Retina (tissue), 1 donor: ENCODE measurements at regions not wholly inside any gene's neighbourhood (a gene's known extent, or its start where the extent isn't known, plus 50 kb on each side); places are given as distances from the start of the nearest gene placed in this dataset.

Experiments
- DNase-seq: peaks from one replicate; pipeline ENCODE4 v3.0.0-alpha.2; 2016

DNA sequence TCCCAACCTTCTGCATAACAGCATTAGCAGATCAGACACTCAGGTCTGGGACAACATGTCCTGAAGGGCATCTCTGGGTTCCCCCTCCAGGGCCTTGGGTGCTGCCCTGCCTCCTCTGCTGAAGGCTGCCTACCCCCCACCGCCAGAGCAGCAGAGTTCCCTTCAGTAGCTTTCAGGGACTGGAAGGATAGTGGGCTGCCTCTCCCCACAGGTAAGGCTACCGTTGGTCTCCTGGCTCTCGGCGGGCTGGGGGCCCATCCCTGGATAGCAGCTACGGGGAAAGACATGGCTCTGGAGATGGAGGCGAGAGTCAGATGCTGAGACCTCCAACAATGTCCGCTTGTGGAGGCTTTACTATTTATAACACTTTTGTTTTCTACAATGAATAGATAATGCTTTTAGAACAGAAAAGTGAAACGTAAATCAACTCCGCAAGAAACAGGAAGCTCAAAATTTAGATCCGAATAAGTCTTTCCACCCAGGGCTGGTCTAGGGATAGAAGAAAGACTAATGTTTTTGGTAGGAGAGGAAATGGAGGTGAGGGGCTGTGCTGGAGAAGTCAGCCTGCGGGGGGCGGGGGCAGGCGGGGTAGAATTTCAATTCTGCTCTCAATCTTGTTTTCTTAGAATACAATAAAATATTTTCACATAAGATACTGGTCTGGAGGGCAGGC lies 58.4 kb downstream of the ARL4C start:
- no peak for DNase-seq

DNA sequence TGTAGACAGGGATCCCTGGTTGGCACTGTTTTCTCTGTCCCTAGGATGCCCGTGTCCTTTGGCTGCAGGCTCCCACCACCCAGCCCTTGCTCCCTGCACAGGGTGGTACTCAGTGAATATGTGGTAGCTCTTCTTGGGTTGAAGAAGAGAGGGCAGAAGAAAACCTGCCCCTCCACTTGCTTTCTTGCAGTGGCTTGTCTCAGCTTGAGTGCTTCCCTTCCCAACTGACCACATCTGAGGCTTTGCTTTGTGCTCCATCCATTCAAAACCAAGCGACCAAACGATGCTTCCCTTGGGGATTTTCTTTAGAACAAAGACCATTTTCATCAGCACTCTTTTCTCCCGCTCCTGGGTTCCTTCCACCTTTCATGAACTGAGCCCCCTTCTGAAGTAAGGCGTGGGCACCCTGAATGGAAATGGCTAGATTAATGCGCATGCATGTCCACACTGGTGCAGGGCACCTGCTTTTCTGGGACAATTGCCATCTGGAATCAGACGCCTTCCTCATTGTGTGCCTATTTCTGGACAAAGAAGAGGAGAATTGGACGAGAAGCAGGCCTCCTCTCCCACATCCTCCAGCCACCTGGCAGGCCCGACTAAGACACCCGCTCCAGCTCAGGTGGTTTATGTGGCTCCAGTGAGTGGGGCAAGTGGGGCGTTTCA lies 59.1 kb downstream of the ARL4C start:
- DNase-seq = no peak

DNA sequence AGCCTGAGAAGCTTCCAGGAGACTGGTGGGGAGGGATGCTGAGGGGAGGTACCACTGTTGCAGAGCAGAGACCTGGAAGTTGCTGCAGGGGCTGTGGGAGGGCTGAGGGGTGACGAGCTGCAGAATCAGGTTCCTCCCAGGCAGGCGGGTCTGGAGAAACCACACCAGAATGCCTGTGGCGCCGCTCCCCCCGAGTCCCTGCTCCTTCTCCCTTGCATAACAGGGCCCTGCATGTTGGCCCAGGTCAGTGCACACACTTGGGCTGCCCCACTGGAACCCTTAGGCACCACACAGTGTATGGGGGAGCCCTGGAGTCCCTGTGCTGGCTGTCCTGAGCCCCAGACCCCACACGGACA lies 60.4 kb downstream of the ARL4C start:
- DNase-seq = no peak

DNA sequence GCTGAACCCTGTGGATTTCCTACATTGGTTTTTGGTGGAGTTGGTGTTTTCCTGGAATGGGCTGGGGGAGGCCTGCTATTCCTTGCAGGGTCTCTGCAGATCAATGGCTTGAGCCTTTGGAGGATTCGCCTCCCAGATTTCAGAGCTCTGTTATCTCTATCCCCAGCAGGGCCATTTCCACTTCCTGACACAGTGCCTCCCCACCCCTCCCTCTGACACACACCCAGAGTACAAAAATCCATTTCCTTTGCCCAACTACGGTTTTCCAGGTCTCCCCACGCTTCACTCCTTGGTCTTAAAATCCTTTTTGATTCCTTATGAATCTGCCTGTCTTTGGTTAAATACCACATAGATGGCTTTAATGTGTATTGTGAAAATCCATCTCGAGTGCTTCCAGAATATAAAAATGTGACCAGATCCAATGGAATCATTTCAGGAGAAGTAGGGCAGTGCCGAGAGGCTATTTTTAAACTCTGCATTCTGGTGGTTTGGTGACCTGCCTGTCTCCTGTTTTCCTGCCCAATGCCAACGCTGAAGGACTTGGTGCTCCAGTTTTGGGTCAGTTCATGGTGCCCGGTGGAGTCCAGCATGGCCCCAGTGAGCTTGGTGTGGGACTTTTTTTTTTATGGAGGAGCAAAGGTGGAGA lies 60.9 kb downstream of the ARL4C start:
- no peak for DNase-seq

DNA sequence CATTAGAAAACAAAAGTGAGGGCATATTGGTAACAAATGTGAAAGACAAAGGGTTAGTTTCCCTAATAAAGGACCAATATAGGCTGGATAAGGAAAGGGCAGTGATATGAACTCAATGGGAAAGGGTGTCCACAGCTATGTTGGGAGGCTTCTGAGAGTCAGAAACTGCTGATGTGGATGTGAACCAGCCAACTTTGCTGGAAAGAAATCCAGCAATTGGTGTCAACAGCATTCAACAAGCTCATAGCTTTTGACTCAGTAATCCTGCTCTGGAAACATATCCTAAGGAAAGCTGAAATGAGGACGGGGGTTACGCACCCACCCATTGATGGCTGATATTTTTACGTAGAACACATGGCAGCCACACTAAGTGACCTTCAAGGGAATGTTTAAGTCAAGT lies 63.7 kb downstream of the ARL4C start:
- no peak for DNase-seq

DNA sequence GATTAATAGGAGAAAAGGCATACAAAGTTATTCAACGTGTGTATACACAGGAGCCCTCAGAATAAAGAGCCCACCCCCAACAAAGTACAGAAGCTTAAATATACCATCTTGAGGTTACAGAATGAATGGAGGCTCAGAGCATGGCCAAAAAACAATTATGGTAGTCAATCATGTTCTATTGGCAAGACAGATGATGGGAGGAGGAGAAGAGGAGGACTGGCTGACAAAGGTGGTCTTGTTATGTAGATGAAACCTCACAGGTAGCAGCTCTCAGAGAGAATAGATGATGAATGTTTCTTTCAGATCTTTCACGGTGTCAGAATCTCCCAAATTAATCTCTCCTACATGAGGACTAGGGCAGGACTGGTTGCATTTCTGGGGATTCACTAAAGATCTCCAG lies 66.0 kb downstream of the ARL4C start:
- DNase-seq = no peak

DNA sequence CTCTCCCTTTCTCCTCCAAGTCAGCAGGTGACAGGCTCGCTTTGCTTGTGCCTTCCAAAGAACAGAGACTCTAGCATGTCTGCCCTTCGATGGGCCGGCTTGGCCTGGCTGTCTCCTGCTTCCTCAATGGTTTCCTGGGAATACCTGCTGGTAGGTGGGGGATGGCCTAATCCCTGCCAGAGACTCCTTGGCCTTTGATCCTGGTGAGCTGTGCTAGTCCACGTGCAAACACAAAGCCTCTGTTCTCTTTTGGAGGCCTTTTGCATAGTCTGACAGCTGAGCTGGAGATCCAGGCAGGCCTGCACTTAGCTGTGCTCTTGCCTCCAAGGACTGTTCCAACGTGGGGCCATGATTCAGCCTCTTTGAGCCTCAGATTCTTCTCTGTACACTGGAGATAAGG lies 67.6 kb downstream of the ARL4C start:
- no peak for DNase-seq

DNA sequence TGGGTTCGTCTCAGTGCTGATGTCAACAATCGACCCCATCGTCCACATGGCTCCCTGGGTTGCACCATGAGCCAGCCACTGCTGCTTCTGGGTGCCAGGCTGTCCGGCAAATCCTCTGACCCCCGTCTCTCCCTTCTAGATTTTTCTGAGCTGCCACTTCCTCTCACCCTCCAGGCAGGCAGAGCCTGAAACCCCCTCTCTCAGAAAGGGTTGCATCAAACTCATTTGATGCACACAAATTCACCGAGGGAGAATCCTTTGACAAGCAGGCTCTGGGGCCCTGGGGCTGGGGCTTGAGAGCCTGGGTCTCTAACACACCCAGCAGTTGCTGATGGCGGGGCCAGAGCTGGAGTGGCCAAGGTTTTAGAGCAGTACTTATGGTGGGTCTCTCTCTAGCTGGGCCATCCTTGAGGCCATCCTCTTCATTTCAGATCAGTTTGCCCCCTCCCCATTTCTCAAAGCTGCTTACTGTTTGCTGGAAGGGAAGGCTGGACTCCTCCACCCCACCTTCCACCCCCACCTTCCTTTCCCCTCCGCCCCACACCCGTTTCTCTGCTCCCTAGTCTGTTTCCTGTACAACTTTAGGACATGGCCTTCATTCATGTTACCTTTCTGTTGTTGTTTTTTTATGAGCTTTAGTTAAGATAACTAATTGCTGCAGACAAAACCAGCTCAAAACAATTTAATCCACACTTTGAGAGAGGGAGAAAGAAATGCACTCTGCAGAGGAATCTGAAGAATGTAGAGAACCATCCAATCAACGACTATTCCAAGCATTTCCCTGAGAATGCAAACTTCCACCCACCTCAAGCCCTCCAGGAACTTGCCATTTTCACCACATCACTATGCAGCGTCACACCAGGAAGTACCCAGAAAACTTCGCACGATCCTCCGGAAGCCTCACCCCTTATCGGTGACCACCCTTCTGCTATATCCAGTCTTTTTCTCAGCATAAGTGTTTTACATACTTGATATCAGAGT lies 69.5 kb downstream of the ARL4C start:
- DNase-seq = no peak

DNA sequence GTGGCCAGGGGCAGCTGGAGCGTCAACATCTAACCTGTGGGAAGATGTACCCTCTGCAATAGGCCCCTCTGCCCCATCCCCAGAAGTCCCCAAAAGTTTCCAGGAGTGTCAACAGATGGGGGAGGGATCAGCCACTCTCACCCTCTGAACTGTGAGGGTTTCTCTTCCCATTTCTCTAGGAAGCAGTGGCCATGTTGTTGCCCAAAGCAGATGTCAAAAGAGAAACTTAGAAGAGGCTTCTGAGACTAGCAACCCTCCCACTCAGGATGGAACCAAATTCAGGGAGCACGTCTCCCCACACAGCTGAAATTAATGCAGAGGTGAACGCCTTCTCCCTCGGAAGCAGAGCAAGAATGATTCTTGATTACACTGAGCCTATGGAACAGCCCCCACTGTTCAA lies 70.3 kb downstream of the ARL4C start:
- DNase-seq = no peak

DNA sequence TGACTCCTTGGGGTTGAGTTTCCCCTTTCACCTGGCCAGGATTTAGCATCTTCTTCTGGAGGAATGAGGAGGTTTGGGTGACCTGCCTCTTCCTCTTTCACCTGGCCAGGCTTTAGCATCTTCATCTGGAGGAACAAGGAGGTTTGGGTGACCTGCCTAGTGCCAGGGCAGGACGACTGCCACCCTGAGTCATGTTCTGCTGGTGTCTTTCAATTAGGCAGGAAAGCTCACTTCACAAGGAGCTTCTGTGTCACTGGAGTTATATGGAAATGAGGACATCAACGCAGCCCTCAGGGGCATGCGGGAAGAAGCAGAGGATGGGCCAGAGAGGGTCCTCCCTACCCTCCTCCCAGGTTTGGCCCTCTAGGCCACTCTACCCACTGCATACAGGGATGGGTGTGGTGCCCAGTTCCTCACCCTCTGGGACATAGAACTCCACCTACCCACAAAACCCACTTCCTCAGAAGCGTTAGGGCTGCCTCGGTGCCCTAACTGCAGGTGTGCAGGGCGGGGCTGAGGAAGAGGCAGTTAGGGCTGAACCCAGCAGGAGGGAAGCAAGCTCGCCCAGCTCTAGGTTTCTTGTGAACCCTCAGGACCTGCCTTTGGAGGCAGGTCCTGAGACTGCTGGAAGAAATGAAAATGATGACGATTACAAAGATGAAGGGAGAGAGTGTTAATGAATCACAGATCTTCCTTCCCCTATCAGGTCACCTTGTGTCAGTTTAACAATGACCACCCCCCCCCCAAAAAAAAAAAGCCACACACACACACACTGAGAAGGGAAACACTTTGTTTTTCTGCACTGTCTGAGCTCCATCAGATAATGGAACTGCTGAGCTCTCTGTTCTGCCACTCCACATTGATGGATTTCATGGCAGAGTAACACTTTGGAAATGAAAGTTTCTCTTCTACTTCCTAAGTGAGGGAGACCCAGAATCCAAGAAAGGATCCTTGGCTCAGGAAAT lies 71.0 kb downstream of the ARL4C start:
- no peak for DNase-seq

DNA sequence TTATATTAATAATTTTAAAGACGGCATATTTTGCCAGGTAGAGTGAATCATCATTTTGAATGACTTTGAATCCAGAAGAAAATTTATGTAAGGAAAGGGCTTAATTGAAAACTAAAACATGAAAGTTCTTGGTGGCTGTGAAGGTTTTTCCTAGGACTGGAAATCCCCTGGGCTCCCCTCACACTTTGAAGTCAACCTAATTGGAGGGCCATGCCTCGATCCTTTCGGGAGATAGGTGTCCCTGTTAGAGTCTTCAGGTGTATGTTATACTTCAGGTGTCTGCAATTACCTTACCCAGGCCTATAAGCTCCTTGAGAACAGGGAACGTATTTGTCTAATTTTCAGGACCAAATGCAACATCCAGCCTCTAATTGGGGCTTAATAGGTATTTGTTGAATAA lies 73.0 kb downstream of the ARL4C start:
- no peak for DNase-seq

DNA sequence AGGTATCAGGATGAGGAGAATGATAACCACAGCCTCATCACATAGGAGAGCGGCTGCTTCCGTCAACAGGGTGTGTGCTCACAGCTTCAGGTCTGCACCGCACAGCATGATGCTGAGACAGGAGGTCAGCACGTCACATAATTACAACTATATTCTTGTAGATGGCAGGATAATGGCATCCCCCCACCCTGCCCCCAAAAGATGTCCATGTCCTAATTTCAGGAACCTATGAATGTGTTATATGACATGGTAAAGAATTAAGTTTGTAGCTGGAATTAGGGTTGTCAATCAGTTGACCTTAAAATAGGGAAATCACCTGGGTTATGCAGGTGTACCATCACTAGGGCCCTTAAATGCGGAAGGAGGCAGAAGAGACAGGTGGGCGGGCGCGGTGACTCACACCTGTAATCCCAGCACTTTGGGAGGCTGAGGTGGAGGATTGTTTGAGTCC lies 73.9 kb downstream of the ARL4C start:
- DNase-seq = no peak

DNA sequence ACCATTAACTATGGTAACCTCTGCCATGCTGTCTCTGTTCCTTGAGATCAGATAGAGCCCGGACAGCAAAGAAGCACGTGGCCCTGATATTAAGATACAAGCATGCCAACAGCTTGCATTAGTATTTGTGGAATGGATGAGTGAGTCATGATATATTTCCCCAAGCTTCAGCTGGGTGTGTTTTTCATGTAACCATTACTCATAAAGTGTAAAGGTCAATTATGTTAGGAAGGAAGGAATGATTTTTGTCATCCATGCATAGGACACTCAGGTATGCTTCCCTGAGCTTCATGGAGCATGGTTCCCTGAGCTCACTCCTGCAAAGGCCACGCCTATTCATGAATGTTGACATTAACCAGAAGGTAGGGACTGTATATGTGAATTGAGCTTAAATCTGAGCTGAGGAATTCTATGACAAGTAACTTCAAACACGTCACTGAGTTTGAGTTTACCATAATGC lies 74.6 kb downstream of the ARL4C start:
- DNase-seq = no peak

DNA sequence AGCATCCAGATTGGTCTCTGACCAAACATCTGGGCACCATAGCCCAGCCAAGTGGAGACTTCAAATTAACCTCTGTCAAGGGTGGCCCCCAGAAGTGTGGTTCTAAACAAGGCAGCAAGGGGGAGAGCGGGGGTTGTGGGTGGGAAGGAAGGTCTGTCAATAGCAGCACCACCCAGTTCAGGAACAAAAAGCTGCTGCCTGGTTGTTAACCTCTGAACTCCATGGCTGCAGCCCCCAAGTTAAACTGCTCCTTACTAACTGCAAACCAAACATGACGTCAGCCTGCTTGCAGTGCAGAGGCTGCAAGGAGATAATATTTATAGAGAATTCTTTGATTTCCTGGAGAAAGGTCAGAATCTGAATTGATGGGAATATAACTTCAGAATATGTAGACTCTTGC lies 76.5 kb downstream of the ARL4C start:
- DNase-seq = no peak

DNA sequence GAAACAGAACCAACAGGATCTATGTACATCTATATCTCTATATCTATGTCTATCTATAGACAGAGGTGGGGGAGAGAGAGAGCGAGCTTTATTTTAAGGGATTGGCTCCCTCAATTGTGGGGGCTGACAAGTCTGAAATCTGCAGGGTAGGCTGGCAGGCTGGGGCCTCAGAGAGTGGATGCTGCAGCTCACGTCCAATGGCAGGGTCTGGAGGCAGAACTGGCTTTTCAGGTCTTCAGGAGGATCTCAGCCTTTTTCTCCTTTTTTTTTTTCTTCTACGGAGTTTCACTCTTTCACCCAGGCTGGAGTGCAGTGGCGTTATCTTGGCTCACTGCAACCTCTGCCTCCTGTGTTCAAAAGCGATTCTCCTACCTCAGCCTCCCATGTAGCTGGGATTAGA lies 77.2 kb downstream of the ARL4C start:
- DNase-seq = no peak

DNA sequence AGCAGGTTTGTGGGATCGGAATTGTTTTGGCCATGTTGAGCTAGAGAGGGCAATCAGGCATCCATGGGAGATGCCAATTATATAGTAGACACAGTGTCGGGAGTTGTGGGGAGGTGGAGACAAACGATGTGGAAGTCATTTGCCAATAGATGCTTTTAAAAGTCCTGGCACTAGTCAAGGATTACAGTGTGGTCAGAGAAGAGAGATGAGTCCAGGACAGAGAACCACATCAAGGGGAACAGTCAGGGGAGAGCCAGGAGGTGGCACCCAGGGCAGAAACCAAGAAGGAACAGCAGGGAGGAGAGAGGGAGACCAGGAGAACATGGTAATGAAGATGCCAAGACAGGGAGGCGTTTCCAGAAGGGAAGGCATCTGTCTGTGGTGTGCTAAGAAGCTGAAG lies 81.2 kb downstream of the ARL4C start:
- no peak for DNase-seq

DNA sequence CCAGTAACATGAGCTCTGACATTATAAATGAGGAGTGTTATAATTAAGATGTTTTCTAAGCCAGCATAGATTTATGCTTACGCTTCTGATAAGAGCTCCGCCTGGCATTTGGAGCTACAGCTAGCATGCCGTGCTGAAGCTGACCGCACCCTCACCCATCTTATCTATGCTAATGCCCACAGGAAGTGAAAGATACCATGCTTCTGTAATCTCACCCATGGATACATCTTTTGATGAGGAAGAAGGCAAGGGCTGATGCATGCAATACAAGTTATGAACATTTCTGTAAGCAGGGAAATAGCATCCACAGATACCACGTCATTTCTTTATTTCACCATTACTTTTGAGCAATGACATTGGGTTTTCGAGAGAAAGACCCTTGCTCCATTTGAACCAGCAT lies 82.3 kb downstream of the ARL4C start:
- DNase-seq = no peak

DNA sequence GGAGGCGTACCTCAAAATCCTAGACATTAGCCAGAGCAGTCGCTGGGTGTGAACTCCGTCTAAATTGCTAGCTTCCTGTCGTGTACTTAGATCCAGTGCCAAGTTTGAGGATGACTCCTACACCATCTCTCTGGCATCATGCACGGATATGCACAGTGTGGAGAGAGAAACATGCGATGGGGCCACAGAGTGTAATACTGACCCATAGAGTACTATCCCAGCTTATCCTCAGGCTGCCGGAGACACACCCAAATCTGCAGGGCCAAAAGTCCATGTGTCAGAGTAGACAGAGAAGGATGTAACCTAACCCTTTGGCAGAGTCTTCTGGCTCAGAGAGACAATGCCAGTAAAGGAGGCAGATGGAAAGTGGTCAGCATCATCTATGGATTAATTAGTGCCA lies 84.2 kb downstream of the ARL4C start:
- no peak for DNase-seq

DNA sequence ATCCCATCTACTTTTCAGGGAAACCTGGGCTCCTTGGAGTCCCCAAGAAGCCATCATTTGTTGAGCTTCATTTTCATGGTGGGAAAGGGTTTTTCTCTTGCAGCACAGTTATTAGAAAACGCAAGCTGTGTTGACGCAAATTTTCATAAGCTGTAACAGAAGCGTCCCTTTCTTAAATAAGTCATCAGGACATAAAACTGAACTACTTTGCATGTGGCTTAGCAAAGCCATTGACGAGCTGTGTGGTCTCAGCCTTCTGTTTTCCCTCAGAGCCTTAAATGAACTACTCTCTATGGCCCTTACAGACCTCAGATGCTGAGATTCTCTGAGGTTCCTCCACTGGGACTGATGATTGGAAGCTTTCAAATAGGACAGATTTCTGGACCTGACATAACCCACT lies 85.1 kb downstream of the ARL4C start:
- DNase-seq = no peak

DNA sequence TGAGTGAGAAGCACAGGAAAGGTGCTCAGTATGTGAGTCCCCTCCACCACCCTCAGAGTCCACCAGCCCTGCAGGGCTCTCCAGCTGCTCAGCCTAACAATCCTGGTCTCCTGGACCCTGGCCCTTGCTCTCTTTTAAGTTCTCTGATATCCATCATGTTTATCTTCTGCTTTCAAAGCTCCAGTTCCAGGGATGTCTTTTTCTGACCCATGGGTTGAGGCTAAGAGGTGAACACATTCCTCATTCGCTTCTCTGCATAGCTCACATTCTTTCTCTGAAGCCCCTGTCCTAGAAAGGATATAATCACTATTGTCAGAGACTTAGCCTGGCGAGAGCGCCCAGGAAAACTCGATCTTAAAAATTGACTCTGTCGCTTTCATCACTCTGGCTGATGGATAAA lies 86.4 kb downstream of the ARL4C start:
- DNase-seq = no peak

DNA sequence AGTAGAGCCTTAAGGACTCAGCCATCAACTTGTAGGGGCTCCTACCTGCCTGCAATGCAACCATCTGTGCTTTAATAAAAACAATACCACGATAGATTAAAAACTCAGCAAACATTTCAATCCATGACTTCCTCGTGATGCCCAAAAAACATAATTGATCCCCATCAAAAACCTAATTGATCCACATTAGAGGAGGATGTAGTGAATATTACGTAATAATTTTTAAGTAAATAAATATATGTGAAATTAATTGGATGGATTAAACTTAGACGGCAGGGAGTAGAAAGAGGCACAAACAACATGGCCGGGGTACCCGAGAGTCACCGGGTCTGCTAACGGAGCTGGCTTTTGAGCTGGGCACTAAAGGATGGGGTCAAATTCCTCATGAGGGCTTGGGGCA lies 87.3 kb downstream of the ARL4C start:
- no peak for DNase-seq

DNA sequence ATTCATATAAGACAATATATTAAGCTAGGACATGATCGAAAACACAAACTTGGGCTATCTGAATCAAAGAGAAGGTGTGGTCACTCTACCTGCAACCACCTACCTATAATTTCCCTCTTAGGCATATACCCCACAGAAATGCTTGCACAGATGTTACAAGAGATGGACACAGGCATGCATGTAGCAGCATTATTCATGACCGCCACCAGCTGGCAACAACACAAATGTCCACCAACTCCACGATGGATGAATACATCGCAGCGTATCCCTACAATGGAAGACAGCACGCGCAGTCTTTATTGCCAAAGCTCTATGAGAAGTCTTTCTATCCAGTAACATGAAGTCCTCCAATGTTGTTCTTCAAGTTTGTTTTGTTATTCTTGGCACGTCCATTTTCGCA lies 90.8 kb downstream of the ARL4C start:
- no peak for DNase-seq
